ENCODE measurements at regions not wholly inside any gene's neighbourhood (a gene's known extent, or its start where the extent isn't known, plus 50 kb on each side); places are given as distances from the start of the nearest gene placed in this dataset.

GRCh38 chr13:107874456-107874855 is 340.9 kb downstream of the LIG4 start:
- no peak overlapping the region for H3K4me3 ChIP-seq (ENCODE audit: control insufficient read depth, low read depth, low read length)
- no peak for DNase-seq (ENCODE audit: low read depth)
- TF ChIP-seq CTCF (conservative IDR thresholded peaks at IDR 0.05; ENCODE audit: control insufficient read depth, insufficient read depth, low read depth, low read length) = no peak

- no peak for DNase-seq (ENCODE audit: low read depth)
- no peak for TF ChIP-seq CTCF (conservative IDR thresholded peaks at IDR 0.05; ENCODE audit: control insufficient read depth, insufficient read depth, low read depth, low read length)
- no peak overlapping the region for H3K4me3 ChIP-seq (ENCODE audit: control insufficient read depth, low read depth, low read length)
Observed at GRCh38 chr13:107873926-107874325, 341.4 kb downstream of the LIG4 start.

GRCh38 chr13:107870400-107870799 is 344.9 kb downstream of the LIG4 start:
- DNase-seq (ENCODE audit: low read depth) = no peak
- TF ChIP-seq CTCF (conservative IDR thresholded peaks at IDR 0.05; ENCODE audit: control insufficient read depth, insufficient read depth, low read depth, low read length) = no peak
- H3K4me3 ChIP-seq (ENCODE audit: control insufficient read depth, low read depth, low read length) = no peak overlapping the region

- DNase-seq (ENCODE audit: low read depth) = peak; percentile 17
- peak overlapping the region; percentile 42 for H3K4me3 ChIP-seq (ENCODE audit: control insufficient read depth, low read depth, low read length)
- peak; percentile 21 for TF ChIP-seq CTCF (conservative IDR thresholded peaks at IDR 0.05; ENCODE audit: control insufficient read depth, insufficient read depth, low read depth, low read length)
Observed at GRCh38 chr13:107867701-107868661, 347.4 kb downstream of the LIG4 start.

GRCh38 chr13:107866941-107867623 is 348.3 kb downstream of the LIG4 start:
- H3K4me3 ChIP-seq (ENCODE audit: control insufficient read depth, low read depth, low read length) = peak overlapping the region; percentile 39
- TF ChIP-seq CTCF (conservative IDR thresholded peaks at IDR 0.05; ENCODE audit: control insufficient read depth, insufficient read depth, low read depth, low read length) = no peak
- DNase-seq (ENCODE audit: low read depth) = peak; percentile 20

- no peak for TF ChIP-seq CTCF (conservative IDR thresholded peaks at IDR 0.05; ENCODE audit: control insufficient read depth, insufficient read depth, low read depth, low read length)
- H3K4me3 ChIP-seq (ENCODE audit: control insufficient read depth, low read depth, low read length) = peak overlapping the region; percentile 39
- DNase-seq (ENCODE audit: low read depth) = no peak
Observed at GRCh38 chr13:107866032-107866940, 349.1 kb downstream of the LIG4 start.

Measured in fibroblast of mammary gland (primary cell).